Small intestine (tissue), 7 donors: ENCODE measurements at regions not wholly inside any gene's neighbourhood (a gene's known extent, or its start where the extent isn't known, plus 50 kb on each side); places are given as distances from the start of the nearest gene placed in this dataset.

ENCODE experiments used
- DNase-seq, 2 donors: peaks; one replicate each; pipeline versions ENCODE4 v3.0.0 to v3.0.0-alpha.2; 2013
- FAIRE-seq: peaks from 2 replicates; lab custom pipeline; 2012; peaks lifted over from hg19 to GRCh38; lab: Jason Lieb, UNC
- H3K27ac ChIP-seq, 3 donors: one replicate each; pipeline ENCODE4 v1.5.1; 2013; ENCODE audit warnings: low read length in 2 of 3, mild to moderate bottlenecking in 2 of 3, control low read depth in 1 of 3, inconsistent platforms in 1 of 3, low read depth in 1 of 3, moderate library complexity in 1 of 3
- H3K27me3 ChIP-seq, 3 donors: one replicate each; pipeline ENCODE4 v1.6.1; 2013; ENCODE audit warnings: low read length in 3 of 3, inconsistent platforms in 1 of 3; ENCODE audit not compliant: control insufficient read depth in 3 of 3, insufficient read depth in 3 of 3
- H3K36me3 ChIP-seq, 3 donors: one replicate each; pipeline ENCODE4 v1.6.1; 2013; ENCODE audit warnings: low read length in 3 of 3, inconsistent platforms in 1 of 3, low read depth in 1 of 3, mild to moderate bottlenecking in 1 of 3, moderate library complexity in 1 of 3; ENCODE audit not compliant: control insufficient read depth in 3 of 3, insufficient read depth in 2 of 3
- H3K4me1 ChIP-seq, 3 donors: one replicate each; pipeline ENCODE4 v1.6.1; 2013; ENCODE audit warnings: low read length in 2 of 3, inconsistent platforms in 1 of 3, low read depth in 1 of 3, mild to moderate bottlenecking in 1 of 3, moderate library complexity in 1 of 3; ENCODE audit not compliant: control insufficient read depth in 3 of 3, insufficient read depth in 2 of 3
- H3K4me3 ChIP-seq, 3 donors: one replicate each; pipeline ENCODE4 v1.5.1; 2013; ENCODE audit warnings: low read length in 3 of 3, control low read depth in 1 of 3, inconsistent platforms in 1 of 3, low read depth in 1 of 3, mild to moderate bottlenecking in 1 of 3, moderate library complexity in 1 of 3
- H3K9me3 ChIP-seq, 2 donors: one replicate each; pipeline ENCODE4 v1.6.1; 2013; ENCODE audit warnings: low read depth in 1 of 2, low read length in 1 of 2; ENCODE audit not compliant: control insufficient read depth in 2 of 2, insufficient read depth in 1 of 2
- WGBS, 3 donors: extraction: QIAGEN DNeasy Blood & Tissue Kit; methylation state at CpG; one replicate each; pipeline ENCODE4 v1.1.7; 2013; 5-methylcytosine and 5-hydroxymethylcytosine counted together
- donor health status: healthy with polysubstance abuse.
- donor health status: control.
- donor health status: control.
- donor health status: Bipolar disorder and iron deficiency.
- donor health status: healthy.

- Histone ChIP-seq H3K36me3 (no peaks in the 10 kb centered on the region), H3K4me1 (no peaks in the 10 kb centered on the region), H3K9me3 (no peaks in the 10 kb centered on the region), H3K27me3 (no peaks in the 10 kb centered on the region), H3K4me3 (no peak overlapping the region), H3K27ac (no peak overlapping the region)
- DNase-seq = no peak
- FAIRE-seq = no peak
- 63 to 72% (median 68%) methylated on average over 2 of the region's 2 CpGs for WGBS, 3 donors
Observed at GRCh38 chr13:57925751-57926150, 294.2 kb downstream of the PCDH17 start.

- DNase-seq (no peak), FAIRE-seq (no peak)
- Histone ChIP-seq H3K4me3 (no peak overlapping the region), H3K9me3 (no peaks in the 10 kb centered on the region), H3K36me3 (no peaks in the 10 kb centered on the region), H3K4me1 (no peaks in the 10 kb centered on the region), H3K27me3 (no peaks in the 10 kb centered on the region), H3K27ac (no peak overlapping the region)
- 81 to 85% (median 83%) methylated on average over 1 of the region's 1 CpG for WGBS, 3 donors
Observed at GRCh38 chr13:57932061-57932460, 300.5 kb downstream of the PCDH17 start.

GRCh38 chr13:57933606-57934005, 302.1 kb downstream of the PCDH17 start:
- H3K27ac ChIP-seq = no peak overlapping the region
- no peak for FAIRE-seq
- 84 to 95% (median 87%) methylated on average over 1 of the region's 1 CpG for WGBS, 3 donors

GRCh38 chr13:57935965-57936364, 304.4 kb downstream of the PCDH17 start:
- FAIRE-seq = no peak
- 79 to 84% (median 84%) methylated on average over 3 of the region's 3 CpGs for WGBS, 3 donors

More at GRCh38 chr13:57933606-57934005, 302.1 kb downstream of the PCDH17 start:
- Histone ChIP-seq H3K27me3 (no peaks in the 10 kb centered on the region), H3K4me1 (no peaks in the 10 kb centered on the region), H3K4me3 (no peak overlapping the region), H3K36me3 (no peaks in the 10 kb centered on the region), H3K9me3 (no peaks in the 10 kb centered on the region)
- no peak for DNase-seq

GRCh38 chr13:57946361-57946760, 314.8 kb downstream of the PCDH17 start:
- no peak for DNase-seq
- H3K9me3 ChIP-seq = peaks cover 0 to 9% of the 10 kb centered on the region in 2 donors
- FAIRE-seq = no peak
- WGBS, 3 donors = 19 to 26% (median 25%) methylated on average over 1 of the region's 1 CpG
- H3K36me3 ChIP-seq = no peaks in the 10 kb centered on the region
- H3K27ac ChIP-seq = no peak overlapping the region
- H3K4me1 ChIP-seq = no peaks in the 10 kb centered on the region
- H3K4me3 ChIP-seq = no peak overlapping the region
- H3K27me3 ChIP-seq = no peaks in the 10 kb centered on the region

More at GRCh38 chr13:57935965-57936364, 304.4 kb downstream of the PCDH17 start:
- Histone ChIP-seq H3K36me3 (no peaks in the 10 kb centered on the region), H3K9me3 (no peaks in the 10 kb centered on the region), H3K27me3 (no peaks in the 10 kb centered on the region), H3K4me1 (no peaks in the 10 kb centered on the region), H3K27ac (no peak overlapping the region), H3K4me3 (no peak overlapping the region)
- DNase-seq = no peak

GRCh38 chr13:57948884-57949283, 317.3 kb downstream of the PCDH17 start:
- H3K9me3 ChIP-seq = peaks cover 0 to 10% of the 10 kb centered on the region in 2 donors
- FAIRE-seq = no peak
- 74 to 86% (median 74%) methylated on average over 3 of the region's 3 CpGs for WGBS, 3 donors
- DNase-seq = no peak
- H3K27ac ChIP-seq = no peak overlapping the region
- no peaks in the 10 kb centered on the region for H3K27me3 ChIP-seq
- no peaks in the 10 kb centered on the region for H3K36me3 ChIP-seq
- no peak overlapping the region for H3K4me3 ChIP-seq
- H3K4me1 ChIP-seq = no peaks in the 10 kb centered on the region

GRCh38 chr13:57969951-57970350, 338.4 kb downstream of the PCDH17 start:
- no peak overlapping the region for H3K27ac ChIP-seq

GRCh38 chr13:57970404-57970803, 338.9 kb downstream of the PCDH17 start:
- H3K9me3 ChIP-seq = peaks cover 2 to 12% of the 10 kb centered on the region in 2 donors
- no peak for FAIRE-seq
- no peak for DNase-seq

More at GRCh38 chr13:57969951-57970350, 338.4 kb downstream of the PCDH17 start:
- H3K27me3 ChIP-seq = no peaks in the 10 kb centered on the region
- WGBS, 3 donors = 44 to 88% (median 73%) methylated on average over 1 of the region's 1 CpG
- no peak overlapping the region for H3K4me3 ChIP-seq
- H3K36me3 ChIP-seq = no peaks in the 10 kb centered on the region
- no peaks in the 10 kb centered on the region for H3K4me1 ChIP-seq
- no peak for FAIRE-seq
- no peak for DNase-seq
- H3K9me3 ChIP-seq = peaks cover 2 to 12% of the 10 kb centered on the region in 2 donors

GRCh38 chr13:57982782-57983181, 351.2 kb downstream of the PCDH17 start:
- Histone ChIP-seq H3K36me3 (no peaks in the 10 kb centered on the region), H3K27me3 (no peaks in the 10 kb centered on the region), H3K4me1 (no peaks in the 10 kb centered on the region), H3K9me3 (no peaks in the 10 kb centered on the region), H3K4me3 (no peak overlapping the region), H3K27ac (no peak overlapping the region)
- DNase-seq = no peak
- no peak for FAIRE-seq

More at GRCh38 chr13:57970404-57970803, 338.9 kb downstream of the PCDH17 start:
- WGBS, 3 donors = 34 to 55% (median 45%) methylated on average over 1 of the region's 1 CpG
- H3K4me3 ChIP-seq = no peak overlapping the region
- H3K27me3 ChIP-seq = no peaks in the 10 kb centered on the region
- no peaks in the 10 kb centered on the region for H3K36me3 ChIP-seq
- H3K4me1 ChIP-seq = no peaks in the 10 kb centered on the region
- no peak overlapping the region for H3K27ac ChIP-seq
